HS-5 (cell line): ENCODE measurements at regions not wholly inside any gene's neighbourhood (a gene's known extent, or its start where the extent isn't known, plus 50 kb on each side); places are given as distances from the start of the nearest gene placed in this dataset.

Source experiments
- DNase-seq: peaks from one replicate; pipeline ENCODE4 v3.0.0-alpha.2; 2012; ENCODE audit warnings: low read depth

- DNase-seq = no peak
These were observed 79.1 kb downstream of the INHBB start for GRCh38 chr2:120425014-120425413.

- no peak for DNase-seq
These were observed 82.8 kb downstream of the INHBB start for GRCh38 chr2:120428748-120429147.

GRCh38 chr2:120429586-120430500 lies 83.9 kb downstream of the INHBB start:
- no peak for DNase-seq

- no peak for DNase-seq
These were observed 84.5 kb downstream of the INHBB start for GRCh38 chr2:120430501-120430830.

GRCh38 chr2:120430957-120431356 lies 85.0 kb downstream of the INHBB start:
- DNase-seq = no peak

GRCh38 chr2:120431386-120432292 lies 85.7 kb downstream of the INHBB start:
- DNase-seq = no peak

GRCh38 chr2:120432293-120432975 lies 86.5 kb downstream of the INHBB start:
- DNase-seq = no peak

- DNase-seq = no peak
These were observed 87.3 kb downstream of the INHBB start for GRCh38 chr2:120432976-120433815.

- DNase-seq = no peak
These were observed 87.9 kb downstream of the INHBB start for GRCh38 chr2:120433816-120434290.

- peak; percentile 28 for DNase-seq
These were observed 88.8 kb downstream of the INHBB start for GRCh38 chr2:120434492-120435308.

- DNase-seq = peak; percentile 16
These were observed 89.9 kb downstream of the INHBB start for GRCh38 chr2:120435671-120436459.

GRCh38 chr2:120436460-120436739 lies 90.5 kb downstream of the INHBB start:
- DNase-seq = no peak

GRCh38 chr2:120436885-120437603 lies 91.1 kb downstream of the INHBB start:
- no peak for DNase-seq

- DNase-seq = no peak
These were observed 91.7 kb downstream of the INHBB start for GRCh38 chr2:120437604-120438000.

- DNase-seq = no peak
These were observed 92.5 kb downstream of the INHBB start for GRCh38 chr2:120438301-120439066.

GRCh38 chr2:120439067-120439368 lies 93.1 kb downstream of the INHBB start:
- DNase-seq = no peak

GRCh38 chr2:120439637-120440384 lies 93.9 kb downstream of the INHBB start:
- DNase-seq = no peak
